Activated naive CD4-positive, alpha-beta T cell treated with anti-CD3 and anti-CD28 coated beads, Interleukin-2, amount 10 ng/mL, durations not matched to agents 7 days and 5 days (primary cell): ENCODE measurements at regions not wholly inside any gene's neighbourhood (a gene's known extent, or its start where the extent isn't known, plus 50 kb on each side); places are given as distances from the start of the nearest gene placed in this dataset.

Experiments used
- CTCF ChIA-PET: fragments of 350-600 bp; sonication (Branson Sonifier 250); formaldehyde crosslinking; loops from one replicate; lab custom pipeline; 2021; ENCODE audit warnings: antibody characterized with exemption; lab: Charles Lee
- DNase-seq: peaks from one replicate; pipeline ENCODE4 v3.0.0-alpha.2; 2020
- H3K27ac Mint-ChIP-seq: one replicate; pipeline ENCODE4 v1.8.0; 2021; ENCODE audit warnings: mild to moderate bottlenecking, moderate library complexity, mixed read lengths
- H3K27me3 Mint-ChIP-seq: one replicate; pipeline ENCODE4 v1.8.0; 2021; ENCODE audit warnings: mild to moderate bottlenecking, mixed read lengths
- H3K36me3 Mint-ChIP-seq: one replicate; pipeline ENCODE4 v1.8.0; 2021; ENCODE audit warnings: mixed read lengths
- H3K4me1 Mint-ChIP-seq: one replicate; pipeline ENCODE4 v1.8.0; 2021; ENCODE audit warnings: mixed read lengths
- H3K4me3 Mint-ChIP-seq: one replicate; pipeline ENCODE4 v1.8.0; 2021; ENCODE audit warnings: mild to moderate bottlenecking, moderate library complexity, mixed read lengths
- H3K9me3 Mint-ChIP-seq: one replicate; pipeline ENCODE4 v1.8.0; 2021; ENCODE audit warnings: mixed read lengths

DNA sequence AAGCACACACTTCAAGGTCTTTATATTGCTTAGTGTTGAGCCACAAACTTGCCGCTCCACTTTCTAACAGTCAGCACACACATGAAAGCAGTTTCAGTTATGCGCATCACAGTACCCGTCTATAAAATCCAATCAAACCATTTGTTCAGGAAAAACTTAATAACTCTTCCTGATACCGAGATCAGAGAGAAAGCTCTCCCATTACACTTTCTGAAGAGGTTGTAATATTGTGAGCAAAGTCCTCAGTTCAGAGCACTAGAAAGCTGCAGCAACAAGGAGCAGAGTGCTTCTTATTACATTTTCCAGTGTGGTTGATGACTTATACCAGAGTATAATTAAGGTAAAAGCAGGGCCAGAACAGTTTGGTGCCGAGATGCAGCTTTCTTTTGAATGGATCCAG lies 102.8 kb upstream of the F3 start:
- Mint-ChIP-seq H3K27me3 (peaks cover 11% of the 10 kb centered on the region), H3K9me3 (no peaks in the 10 kb centered on the region), H3K4me3 (no peak overlapping the region), H3K36me3 (no peaks in the 10 kb centered on the region), H3K4me1 (no peaks in the 10 kb centered on the region), H3K27ac (no peak overlapping the region)
- no peak for DNase-seq
- CTCF ChIA-PET, result no interaction called here

DNA sequence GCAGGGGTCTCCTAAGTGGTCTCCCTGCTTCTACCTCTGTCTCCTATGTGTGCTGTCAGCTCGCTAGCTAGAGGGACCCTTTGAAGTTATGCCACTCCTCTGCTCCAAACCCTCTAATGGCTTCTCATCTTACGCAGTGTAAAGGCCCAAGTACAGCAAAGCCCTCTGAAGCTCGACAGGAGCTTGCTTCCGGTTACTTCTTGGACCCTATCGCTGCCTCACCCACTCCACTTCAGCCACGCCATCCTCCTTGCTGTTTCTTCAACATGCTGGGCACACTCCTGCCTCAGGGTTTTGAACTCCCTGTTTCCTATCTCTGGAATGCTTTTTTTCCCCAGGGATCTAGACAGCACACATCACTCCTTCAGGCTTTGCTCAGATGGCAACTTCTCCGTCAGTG lies 102.3 kb upstream of the F3 start:
- Mint-ChIP-seq H3K9me3 (no peaks in the 10 kb centered on the region), H3K27me3 (peaks cover 11% of the 10 kb centered on the region), H3K4me3 (no peak overlapping the region), H3K36me3 (no peaks in the 10 kb centered on the region), H3K27ac (no peak overlapping the region), H3K4me1 (no peaks in the 10 kb centered on the region)
- DNase-seq, result no peak
- CTCF ChIA-PET, result no interaction called here

DNA sequence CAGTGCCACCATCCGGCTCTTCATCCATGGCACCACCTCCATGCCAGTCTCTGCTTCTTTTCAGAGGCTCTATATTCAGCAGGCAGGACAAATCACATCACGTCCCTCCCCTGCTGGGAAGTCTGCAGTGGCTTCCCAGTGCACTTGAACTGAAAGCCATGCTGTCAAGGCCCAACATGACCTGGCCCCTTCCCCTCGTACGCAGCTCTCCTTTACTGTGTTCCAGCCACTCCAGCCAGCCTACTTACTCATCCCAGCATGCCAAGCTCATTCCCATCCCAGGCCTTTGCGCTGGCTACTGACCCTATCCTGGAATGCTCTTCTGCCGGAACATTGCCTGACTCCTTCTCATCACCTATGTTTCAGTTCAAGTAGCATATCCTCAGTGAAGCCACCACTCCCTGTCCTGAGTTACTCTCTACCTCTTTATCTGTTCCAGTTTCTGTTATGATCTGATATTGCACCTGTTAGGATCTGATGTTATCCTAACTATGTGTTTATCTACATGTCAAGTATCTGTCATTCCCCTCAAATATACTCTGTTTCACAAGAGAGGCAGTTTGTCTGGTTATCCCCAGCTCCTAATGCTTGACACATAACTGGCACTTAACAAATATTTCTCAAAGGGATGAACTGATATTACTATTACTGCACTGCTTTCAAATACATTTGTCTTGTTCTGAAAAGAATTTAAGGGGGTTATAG lies 101.2 kb upstream of the F3 start:
- no peak overlapping the region for H3K4me3 Mint-ChIP-seq
- no peaks in the 10 kb centered on the region for H3K9me3 Mint-ChIP-seq
- H3K4me1 Mint-ChIP-seq, result no peaks in the 10 kb centered on the region
- no peak overlapping the region for H3K27ac Mint-ChIP-seq
- no peak for DNase-seq
- CTCF ChIA-PET, result interaction anchor here (0.9 kb wide), 1 partner anchor 14 kb away, joined by 3 read pairs; no protein-coding TSS in a partner anchor
- H3K27me3 Mint-ChIP-seq, result peaks cover 9% of the 10 kb centered on the region
- H3K36me3 Mint-ChIP-seq, result no peaks in the 10 kb centered on the region

DNA sequence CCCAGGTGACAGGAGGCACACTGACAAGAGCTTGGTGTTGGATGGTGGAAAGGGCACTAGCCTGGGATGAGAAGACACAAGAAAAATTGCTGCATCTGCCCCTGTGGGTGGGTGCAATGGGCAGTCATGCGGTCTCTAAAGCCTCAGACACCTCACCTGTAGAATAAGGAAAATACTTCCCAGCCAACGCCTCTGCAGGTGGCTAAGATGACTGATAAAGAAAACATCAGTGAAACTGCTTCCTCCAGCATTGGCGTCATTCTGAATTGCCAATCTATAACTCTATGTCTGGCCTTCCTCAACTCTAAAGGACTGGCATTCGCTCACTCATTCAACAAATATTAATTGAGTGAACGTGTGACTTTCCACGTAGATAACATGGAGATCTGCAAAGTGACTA lies 100.4 kb upstream of the F3 start:
- CTCF ChIA-PET, result interaction anchor here (0.9 kb wide), 1 partner anchor 13 kb away, joined by 3 read pairs; no protein-coding TSS in a partner anchor
- Mint-ChIP-seq H3K9me3 (no peaks in the 10 kb centered on the region), H3K36me3 (no peaks in the 10 kb centered on the region), H3K4me1 (no peaks in the 10 kb centered on the region), H3K27ac (no peak overlapping the region), H3K4me3 (no peak overlapping the region), H3K27me3 (peaks cover 7% of the 10 kb centered on the region)
- no peak for DNase-seq

DNA sequence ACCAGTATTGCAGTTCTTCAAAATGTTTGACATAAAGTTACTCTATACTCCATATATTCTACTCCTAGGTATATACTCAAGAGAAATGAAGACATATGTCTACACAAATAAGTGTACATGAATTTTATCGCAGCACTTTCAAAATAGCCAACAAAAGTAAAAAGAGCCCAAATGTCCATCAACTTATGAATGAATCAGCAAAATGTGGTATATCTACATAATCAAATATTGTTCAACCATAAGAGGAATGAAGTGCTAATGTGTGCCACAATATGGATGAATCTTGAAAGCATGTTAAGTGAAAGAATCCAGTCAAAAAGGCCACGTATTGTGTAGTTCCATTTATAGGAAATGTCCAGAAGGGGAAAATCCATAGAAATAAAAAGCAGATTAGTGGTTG lies 98.6 kb upstream of the F3 start:
- no peaks in the 10 kb centered on the region for H3K4me1 Mint-ChIP-seq
- no peaks in the 10 kb centered on the region for H3K36me3 Mint-ChIP-seq

DNA sequence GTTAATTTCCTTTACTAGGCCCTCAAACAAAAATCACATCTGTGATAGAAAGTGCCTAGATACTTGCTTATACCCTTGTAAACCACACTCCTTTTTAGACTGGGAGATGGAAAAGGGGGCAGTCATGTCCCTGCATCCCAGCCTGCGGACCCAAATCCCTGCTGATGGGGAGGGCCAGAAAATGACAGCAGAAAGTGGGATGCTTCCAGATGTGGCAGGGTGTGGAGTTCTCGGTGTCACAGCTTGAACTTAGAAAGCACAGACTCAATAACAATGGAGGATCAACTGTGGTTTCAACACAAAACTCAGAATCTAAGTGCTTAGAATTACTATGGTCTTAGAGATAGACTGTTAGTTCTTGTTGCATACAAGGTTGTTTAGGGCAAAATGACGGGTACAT lies 95.6 kb upstream of the F3 start:
- H3K27ac Mint-ChIP-seq, result no peak overlapping the region
- H3K9me3 Mint-ChIP-seq, result no peaks in the 10 kb centered on the region
- H3K4me1 Mint-ChIP-seq, result no peaks in the 10 kb centered on the region
- peaks cover 4% of the 10 kb centered on the region for H3K27me3 Mint-ChIP-seq
- DNase-seq, result no peak
- no peak overlapping the region for H3K4me3 Mint-ChIP-seq
- CTCF ChIA-PET, result no interaction called here
- no peaks in the 10 kb centered on the region for H3K36me3 Mint-ChIP-seq

More for the DNA sequence above, 98.6 kb upstream of the F3 start:
- Mint-ChIP-seq H3K9me3 (no peaks in the 10 kb centered on the region), H3K27ac (no peak overlapping the region), H3K4me3 (no peak overlapping the region), H3K27me3 (peaks cover 4% of the 10 kb centered on the region)
- no peak for DNase-seq
- CTCF ChIA-PET, result no interaction called here

DNA sequence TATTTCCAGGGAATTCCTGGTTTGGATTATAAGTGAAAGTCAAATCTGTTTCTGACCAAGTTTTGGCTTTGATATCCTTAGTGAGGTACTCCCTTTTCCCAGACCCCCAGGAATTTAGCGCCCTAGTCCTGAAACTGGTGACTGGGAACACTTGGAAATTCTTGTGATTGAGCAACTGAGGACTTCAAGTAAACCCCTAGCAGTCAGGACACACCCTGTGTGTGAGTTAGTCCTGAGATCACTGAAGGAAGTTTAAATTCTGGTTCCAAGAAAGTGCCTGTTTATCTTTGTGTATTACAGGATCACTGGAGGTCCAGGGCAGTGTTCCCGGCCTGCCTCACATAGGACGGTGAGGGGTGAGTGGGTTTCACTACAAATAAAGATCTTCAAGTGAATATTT lies 95.1 kb upstream of the F3 start:
- CTCF ChIA-PET, result no interaction called here
- no peaks in the 10 kb centered on the region for H3K36me3 Mint-ChIP-seq
- no peak overlapping the region for H3K27ac Mint-ChIP-seq
- no peak for DNase-seq
- no peaks in the 10 kb centered on the region for H3K9me3 Mint-ChIP-seq
- no peaks in the 10 kb centered on the region for H3K4me1 Mint-ChIP-seq
- peaks cover under 1% of the 10 kb centered on the region for H3K27me3 Mint-ChIP-seq
- H3K4me3 Mint-ChIP-seq, result no peak overlapping the region

DNA sequence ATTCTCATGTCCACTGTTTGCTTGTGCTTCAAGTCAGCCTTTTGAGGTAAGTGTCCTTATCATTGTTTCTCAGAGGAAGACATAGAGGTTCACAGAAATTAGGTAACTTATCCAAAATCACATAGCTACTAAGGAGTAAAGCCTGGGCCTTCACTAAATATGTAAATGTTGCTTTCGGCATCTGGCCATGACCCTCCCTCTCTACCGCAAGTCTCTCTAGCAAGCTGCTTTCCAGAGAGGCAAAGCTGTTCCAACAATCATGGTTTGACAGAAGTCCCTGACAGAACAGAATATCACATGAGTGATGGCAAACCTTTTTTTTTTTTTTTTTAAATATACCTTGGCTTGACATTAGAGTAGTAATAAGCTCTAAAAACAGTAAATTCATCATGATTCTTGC lies 94.5 kb upstream of the F3 start:
- H3K4me1 Mint-ChIP-seq, result no peaks in the 10 kb centered on the region
- no peak for DNase-seq
- no peaks in the 10 kb centered on the region for H3K27me3 Mint-ChIP-seq
- no peaks in the 10 kb centered on the region for H3K9me3 Mint-ChIP-seq
- H3K27ac Mint-ChIP-seq, result no peak overlapping the region
- CTCF ChIA-PET, result no interaction called here
- H3K4me3 Mint-ChIP-seq, result no peak overlapping the region
- H3K36me3 Mint-ChIP-seq, result no peaks in the 10 kb centered on the region

DNA sequence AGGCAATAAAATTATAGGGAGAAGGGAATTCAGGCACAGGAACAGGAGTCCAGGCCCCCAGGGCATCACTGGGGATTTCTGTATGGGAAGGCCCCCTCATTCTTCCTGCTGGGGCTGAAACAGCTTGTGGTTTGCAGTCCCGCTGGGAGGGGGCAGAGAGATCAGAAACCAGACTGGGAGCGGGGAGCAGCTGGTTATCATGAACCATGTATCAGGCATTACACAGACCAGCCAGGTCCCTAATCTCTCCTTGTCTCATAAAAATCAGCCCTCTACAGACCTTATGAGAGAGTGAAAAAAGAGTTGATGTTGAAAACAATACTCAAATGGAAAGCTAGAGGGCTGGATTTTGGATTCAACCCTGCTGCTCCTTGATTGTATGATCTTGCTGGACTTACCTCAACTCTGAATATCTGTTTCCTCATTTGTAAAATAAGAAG lies 93.4 kb upstream of the F3 start:
- no peak for DNase-seq
- H3K27me3 Mint-ChIP-seq, result peaks cover 4% of the 10 kb centered on the region
- CTCF ChIA-PET, result interaction anchor here (1.1 kb wide), 1 partner anchor 576 kb away, joined by 3 read pairs; no protein-coding TSS in a partner anchor
- no peaks in the 10 kb centered on the region for H3K4me1 Mint-ChIP-seq
- no peak overlapping the region for H3K4me3 Mint-ChIP-seq
- H3K9me3 Mint-ChIP-seq, result no peaks in the 10 kb centered on the region
- H3K36me3 Mint-ChIP-seq, result no peaks in the 10 kb centered on the region
- no peak overlapping the region for H3K27ac Mint-ChIP-seq

DNA sequence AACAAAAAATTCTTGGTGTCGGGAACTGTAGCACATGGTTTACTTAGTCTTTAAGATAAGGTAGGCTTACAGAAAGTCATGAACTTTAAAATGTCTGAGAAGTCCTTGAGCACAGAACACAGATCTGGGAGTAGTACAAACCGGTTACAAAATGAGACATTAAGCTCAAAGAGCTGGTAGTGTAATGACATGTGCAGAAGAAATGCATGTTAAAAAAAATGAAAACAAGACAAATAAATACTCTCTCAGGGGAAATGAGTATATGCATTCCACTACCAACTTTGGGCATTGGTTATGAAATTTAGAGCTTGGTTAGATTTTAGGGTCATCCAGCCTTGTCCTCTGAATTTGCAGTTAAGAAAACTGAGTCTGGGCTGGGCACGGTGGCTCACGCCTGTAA lies 91.5 kb upstream of the F3 start:
- Mint-ChIP-seq H3K4me1 (no peaks in the 10 kb centered on the region), H3K4me3 (no peak overlapping the region), H3K36me3 (no peaks in the 10 kb centered on the region), H3K27me3 (peaks cover 10% of the 10 kb centered on the region), H3K9me3 (no peaks in the 10 kb centered on the region), H3K27ac (no peak overlapping the region)
- no peak for DNase-seq
- CTCF ChIA-PET, result no interaction called here

DNA sequence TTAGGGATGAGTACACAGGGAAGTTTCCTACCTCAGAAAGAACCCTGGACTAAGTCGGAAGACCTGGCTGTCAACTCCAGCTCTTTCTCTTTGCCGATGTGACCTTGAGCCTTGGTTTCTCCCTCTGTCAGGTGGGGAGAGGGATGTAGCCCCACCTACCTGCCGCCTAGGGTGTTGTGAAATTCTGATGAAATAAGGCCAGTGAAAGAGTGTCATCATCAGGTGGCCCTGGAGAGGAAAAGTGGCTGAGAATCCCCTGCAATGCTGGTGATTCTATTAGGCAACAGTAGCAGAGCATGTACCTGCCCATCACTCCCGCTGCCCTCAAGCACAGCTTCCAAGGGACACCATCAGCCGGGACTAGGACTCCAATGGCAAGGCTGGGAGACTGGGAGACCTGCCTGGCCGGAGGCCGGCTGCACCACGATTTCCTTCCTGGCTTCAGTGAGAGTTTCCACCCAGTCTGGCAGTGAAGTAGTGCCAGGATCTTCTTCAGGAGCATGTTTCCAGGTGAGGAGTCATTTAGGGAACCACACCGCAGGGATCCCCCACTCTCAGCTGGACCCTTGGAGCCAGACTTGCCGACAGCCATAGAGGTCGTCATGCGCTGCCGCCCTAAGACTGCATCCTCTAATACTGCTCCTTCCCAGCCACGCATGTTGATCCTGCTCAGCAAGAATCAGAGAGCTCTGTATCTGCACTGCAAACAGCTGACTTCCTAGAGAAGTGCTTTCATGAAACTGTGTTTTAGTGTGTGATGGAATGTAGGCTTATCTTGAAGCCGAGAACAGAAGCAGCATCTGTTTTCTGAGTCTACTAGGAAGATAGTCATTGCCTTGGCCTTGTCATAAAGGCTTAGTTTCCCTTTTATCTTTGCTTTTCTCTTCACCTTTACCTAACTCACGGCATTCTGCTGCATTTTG lies 88.0 kb upstream of the F3 start:
- no peaks in the 10 kb centered on the region for H3K9me3 Mint-ChIP-seq
- no peaks in the 10 kb centered on the region for H3K4me1 Mint-ChIP-seq
- H3K27ac Mint-ChIP-seq, result no peak overlapping the region
- DNase-seq, result no peak
- CTCF ChIA-PET, result no interaction called here
- H3K36me3 Mint-ChIP-seq, result no peaks in the 10 kb centered on the region
- H3K27me3 Mint-ChIP-seq, result peaks cover 10% of the 10 kb centered on the region
- H3K4me3 Mint-ChIP-seq, result no peak overlapping the region

DNA sequence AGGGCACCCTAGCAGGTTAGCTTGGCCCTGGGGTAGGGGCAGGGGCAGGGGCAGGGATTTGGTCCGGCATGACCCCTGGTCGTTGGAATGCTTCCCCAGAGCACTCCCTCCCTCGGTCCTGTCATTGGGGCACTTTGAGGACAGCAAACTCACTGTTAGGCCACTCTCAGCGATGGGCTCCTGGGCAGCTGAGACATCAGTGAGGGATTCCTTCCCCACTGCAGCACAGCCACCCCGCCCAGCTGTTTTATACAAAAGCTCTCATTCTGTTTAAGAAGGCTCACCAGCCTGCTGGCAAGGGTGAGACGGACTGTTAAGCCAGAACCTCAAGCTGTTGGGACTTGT lies 86.9 kb upstream of the F3 start:
- H3K9me3 Mint-ChIP-seq, result no peaks in the 10 kb centered on the region
- H3K4me1 Mint-ChIP-seq, result no peaks in the 10 kb centered on the region
- CTCF ChIA-PET, result interaction anchor here (0.8 kb wide), 1 partner anchor 14 kb away, joined by 3 read pairs; no protein-coding TSS in a partner anchor
- no peak overlapping the region for H3K4me3 Mint-ChIP-seq
- no peaks in the 10 kb centered on the region for H3K36me3 Mint-ChIP-seq
- no peak overlapping the region for H3K27ac Mint-ChIP-seq
- DNase-seq, result no peak
- H3K27me3 Mint-ChIP-seq, result peaks cover 10% of the 10 kb centered on the region

DNA sequence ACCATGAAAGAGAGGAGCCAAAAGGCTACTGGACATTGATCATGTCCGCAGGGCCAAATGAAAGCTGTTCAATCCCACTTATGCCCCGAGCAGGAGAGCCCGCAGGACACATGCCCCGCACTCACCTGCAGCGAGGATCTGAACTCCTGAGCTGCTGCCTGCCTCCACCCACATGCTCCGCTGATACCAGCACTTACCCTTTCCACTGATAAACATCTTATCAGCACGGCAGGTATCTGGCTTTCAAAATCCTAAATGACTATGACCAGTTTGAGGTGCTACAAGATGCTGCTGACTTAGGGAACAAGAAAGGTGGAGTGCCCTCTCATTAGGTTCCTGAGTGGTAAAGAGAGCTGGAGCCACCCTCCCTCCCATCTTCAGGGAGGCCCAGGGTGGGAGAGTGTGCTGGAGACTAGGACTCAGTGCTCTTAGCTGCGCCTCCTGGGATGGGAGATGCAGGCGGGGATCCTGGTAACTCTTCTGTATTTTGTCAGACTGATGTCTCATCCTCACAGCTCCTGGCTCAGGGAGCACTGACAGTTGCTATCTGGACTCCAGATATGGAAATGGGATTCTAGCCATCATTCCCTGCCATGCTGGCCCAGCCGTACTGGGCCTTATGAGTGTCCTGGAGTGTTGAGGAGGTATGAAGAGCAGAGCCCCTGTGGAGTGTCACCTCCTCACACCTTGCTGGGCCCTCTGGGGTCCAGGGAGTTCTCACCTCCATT lies 86.4 kb upstream of the F3 start:
- CTCF ChIA-PET, result interaction anchor here (0.8 kb wide), 1 partner anchor 14 kb away, joined by 3 read pairs; no protein-coding TSS in a partner anchor
- Mint-ChIP-seq H3K27me3 (peaks cover 10% of the 10 kb centered on the region), H3K36me3 (no peaks in the 10 kb centered on the region), H3K4me3 (no peak overlapping the region), H3K27ac (no peak overlapping the region), H3K4me1 (no peaks in the 10 kb centered on the region), H3K9me3 (no peaks in the 10 kb centered on the region)
- DNase-seq, result no peak

DNA sequence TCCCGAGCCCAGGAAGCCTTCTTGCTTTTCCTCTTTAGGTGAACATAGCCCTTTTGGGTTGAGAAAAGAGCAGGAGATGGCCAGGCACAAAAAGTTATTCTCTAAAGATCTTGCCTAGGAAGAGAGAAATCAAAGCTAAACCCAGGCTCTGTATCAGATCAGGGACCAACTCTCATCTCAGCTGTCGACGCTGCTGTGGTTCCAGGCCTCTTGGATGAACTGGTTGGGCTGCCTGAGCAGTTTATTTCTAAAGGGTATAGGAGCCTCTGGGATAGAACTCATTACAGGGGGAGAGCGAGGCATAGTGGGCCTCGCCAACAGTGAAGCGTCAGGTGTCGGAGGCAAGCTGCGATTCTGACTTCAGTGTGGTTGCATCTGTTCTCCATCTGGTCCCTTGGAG lies 82.6 kb upstream of the F3 start:
- Mint-ChIP-seq H3K9me3 (no peaks in the 10 kb centered on the region), H3K4me3 (no peak overlapping the region), H3K27me3 (peaks cover 1% of the 10 kb centered on the region), H3K36me3 (no peaks in the 10 kb centered on the region), H3K27ac (no peak overlapping the region), H3K4me1 (no peaks in the 10 kb centered on the region)
- CTCF ChIA-PET, result no interaction called here
- no peak for DNase-seq
